G401 (cell line): ENCODE measurements at regions not wholly inside any gene's neighbourhood (a gene's known extent, or its start where the extent isn't known, plus 50 kb on each side); places are given as distances from the start of the nearest gene placed in this dataset.
"Not testable (repeated sequence)": the region's sequence is repeated elsewhere in the genome, so short reads cannot be mapped to it uniquely, and the experiment has no call there.

Experiments
- DNase-seq: peaks from one replicate; pipeline ENCODE4 v3.0.0-alpha.2; 2015; ENCODE audit warnings: low spot score
- in situ Hi-C: cut with HindIII; loops from 2 replicates; pipeline ENCODE4 v1.10.0; 2016; ENCODE audit warnings: low sequenced_read_pairs, mixed read lengths

GRCh38 chr4:160414496-160414895 is 1311.6 kb downstream of the RAPGEF2 start:
- DNase-seq: peak; percentile 93
- in situ Hi-C loops: no loop called here

GRCh38 chr4:160423879-160424451 is 1321.1 kb downstream of the RAPGEF2 start:
- no peak for DNase-seq
- in situ Hi-C loops: no loop called here

- in situ Hi-C loops: no loop called here
- no peak for DNase-seq
Measured at GRCh38 chr4:160426233-160426632, 1323.4 kb downstream of the RAPGEF2 start.

GRCh38 chr4:160450876-160451275 is 1348.0 kb downstream of the RAPGEF2 start:
- peak; percentile 96 for DNase-seq
- in situ Hi-C loops: no loop called here

- in situ Hi-C loops: not testable (repeated sequence)
Measured at GRCh38 chr4:160481696-160482690, 1379.1 kb downstream of the RAPGEF2 start.

GRCh38 chr4:160485071-160485687 is 1382.3 kb downstream of the RAPGEF2 start:
- DNase-seq: no peak
- in situ Hi-C loops: no loop called here

More at GRCh38 chr4:160481696-160482690, 1379.1 kb downstream of the RAPGEF2 start:
- not testable (repeated sequence) for DNase-seq

GRCh38 chr4:160492181-160492580 is 1389.3 kb downstream of the RAPGEF2 start:
- in situ Hi-C loops: no loop called here
- no peak for DNase-seq

GRCh38 chr4:160493206-160493605 is 1390.3 kb downstream of the RAPGEF2 start:
- DNase-seq: no peak
- in situ Hi-C loops: no loop called here

- DNase-seq: no peak
- in situ Hi-C loops: no loop called here
Measured at GRCh38 chr4:160495356-160495755, 1392.5 kb downstream of the RAPGEF2 start.

GRCh38 chr4:160498211-160498610 is 1395.3 kb downstream of the RAPGEF2 start:
- no peak for DNase-seq
- in situ Hi-C loops: no loop called here

- DNase-seq: no peak
- in situ Hi-C loops: no loop called here
Measured at GRCh38 chr4:160505724-160506123, 1402.8 kb downstream of the RAPGEF2 start.

GRCh38 chr4:160510928-160511327 is 1408.0 kb downstream of the RAPGEF2 start:
- DNase-seq: no peak
- in situ Hi-C loops: no loop called here

GRCh38 chr4:160514126-160514525 is 1411.2 kb downstream of the RAPGEF2 start:
- in situ Hi-C loops: no loop called here
- DNase-seq: no peak

- no peak for DNase-seq
- in situ Hi-C loops: no loop called here
Measured at GRCh38 chr4:160523231-160523630, 1420.4 kb downstream of the RAPGEF2 start.

GRCh38 chr4:160537681-160538080 is 1434.8 kb downstream of the RAPGEF2 start:
- DNase-seq: no peak
- in situ Hi-C loops: no loop called here

- DNase-seq: no peak
- in situ Hi-C loops: no loop called here
Measured at GRCh38 chr4:160546201-160546600, 1443.3 kb downstream of the RAPGEF2 start.

GRCh38 chr4:160549951-160550519 is 1447.2 kb downstream of the RAPGEF2 start:
- in situ Hi-C loops, DNase-seq: not testable (repeated sequence)

GRCh38 chr4:160562661-160563060 is 1459.8 kb downstream of the RAPGEF2 start:
- in situ Hi-C loops: no loop called here
- peak; percentile 75 for DNase-seq

- in situ Hi-C loops: no loop called here
- DNase-seq: peak; percentile 4
Measured at GRCh38 chr4:160563552-160564282, 1460.8 kb downstream of the RAPGEF2 start.
